ENCODE measurements at regions not wholly inside any gene's neighbourhood (a gene's known extent, or its start where the extent isn't known, plus 50 kb on each side); places are given as distances from the start of the nearest gene placed in this dataset.

GRCh38 chr11:127345819-127346459, 345.4 kb upstream of the KIRREL3 start:
- peak; percentile 31 for DNase-seq

DNA sequence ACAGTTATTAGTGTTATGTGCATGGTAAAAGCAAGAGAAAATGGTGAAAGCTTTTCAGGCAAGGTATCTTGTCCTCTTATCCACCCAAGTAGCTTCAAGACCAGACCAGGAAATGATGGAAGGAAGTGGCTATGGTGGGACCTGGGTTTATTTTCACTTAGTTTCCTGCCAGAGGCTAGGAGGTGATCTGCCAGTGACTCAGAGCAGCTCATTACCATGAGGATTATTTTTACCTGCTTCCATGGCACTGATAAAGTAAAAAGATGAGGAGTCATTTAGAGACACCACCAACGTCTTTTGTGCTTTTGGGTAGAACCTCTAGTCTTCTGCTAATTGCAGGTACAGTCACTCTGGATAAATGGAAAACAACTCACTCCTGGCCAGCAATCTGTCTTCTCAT, 339.9 kb upstream of the KIRREL3 start:
- DNase-seq, result no peak

- no peak for DNase-seq
Measured at GRCh38 chr11:127339376-127339775, 338.8 kb upstream of the KIRREL3 start.

- no peak for DNase-seq
Measured at GRCh38 chr11:127338380-127339259, 338.1 kb upstream of the KIRREL3 start.

- no peak for DNase-seq
Measured at GRCh38 chr11:127334466-127334865, 333.9 kb upstream of the KIRREL3 start.

GRCh38 chr11:127332896-127333295, 332.3 kb upstream of the KIRREL3 start:
- no peak for DNase-seq

DNA sequence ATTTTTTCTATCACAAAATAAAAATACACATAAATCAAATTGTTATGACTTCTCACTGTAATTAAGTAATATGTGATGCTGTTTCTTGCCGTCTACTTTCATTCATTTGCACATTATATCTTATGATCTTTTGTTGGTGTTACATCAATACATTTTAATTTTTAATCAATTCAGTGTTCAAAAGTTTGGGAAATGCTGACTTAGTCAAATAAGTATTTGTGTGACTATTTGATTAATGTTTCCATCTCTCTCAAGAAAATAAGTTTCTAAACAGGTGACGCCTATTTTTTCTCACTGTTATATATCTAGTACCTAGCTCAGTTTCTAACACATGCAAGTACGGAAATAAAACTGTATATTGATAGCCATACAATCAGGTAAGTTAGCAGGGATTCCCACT, 329.5 kb upstream of the KIRREL3 start:
- DNase-seq, result no peak

GRCh38 chr11:127308291-127308690, 307.7 kb upstream of the KIRREL3 start:
- no peak for DNase-seq

GRCh38 chr11:127307700-127308099, 307.1 kb upstream of the KIRREL3 start:
- no peak for DNase-seq

DNA sequence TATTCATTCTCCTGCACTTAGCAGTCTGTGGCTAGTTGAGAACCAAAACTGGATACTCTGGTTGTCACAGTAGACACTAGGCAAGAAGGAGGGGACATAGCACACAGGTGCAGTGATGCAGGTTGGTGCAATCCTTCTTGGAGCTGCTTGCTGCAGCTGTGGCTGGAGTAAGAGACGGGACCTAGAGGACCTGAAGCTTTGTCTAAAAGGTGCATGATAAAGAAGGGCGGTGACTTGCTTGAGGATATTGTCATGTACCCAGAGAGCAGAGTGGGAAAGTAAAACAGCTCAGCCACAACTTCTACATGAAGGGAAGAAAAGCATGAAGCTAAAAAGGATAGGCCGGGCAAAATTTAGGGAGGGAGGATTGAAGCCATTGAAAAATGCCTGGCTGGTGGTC, 304.1 kb upstream of the KIRREL3 start:
- DNase-seq, result no peak

DNA sequence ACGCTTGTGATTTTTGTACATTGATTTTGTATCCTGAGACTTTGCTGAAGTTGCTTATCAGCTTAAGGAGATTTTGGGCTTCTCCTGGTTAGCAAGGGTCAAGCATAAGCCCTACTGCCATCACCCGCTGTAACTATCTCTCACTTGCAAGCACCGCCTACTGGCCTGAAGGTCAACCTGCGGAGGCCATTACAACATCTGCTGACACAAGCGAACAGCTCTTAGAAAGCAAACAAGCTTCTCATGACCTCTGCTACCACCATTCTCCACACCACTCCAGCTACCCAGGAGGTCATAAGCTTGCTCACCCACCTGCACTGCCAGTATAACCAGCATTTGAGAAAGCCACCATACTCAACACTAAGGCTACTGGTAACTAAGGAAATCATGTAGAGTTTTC, 288.4 kb upstream of the KIRREL3 start:
- no peak for DNase-seq

DNA sequence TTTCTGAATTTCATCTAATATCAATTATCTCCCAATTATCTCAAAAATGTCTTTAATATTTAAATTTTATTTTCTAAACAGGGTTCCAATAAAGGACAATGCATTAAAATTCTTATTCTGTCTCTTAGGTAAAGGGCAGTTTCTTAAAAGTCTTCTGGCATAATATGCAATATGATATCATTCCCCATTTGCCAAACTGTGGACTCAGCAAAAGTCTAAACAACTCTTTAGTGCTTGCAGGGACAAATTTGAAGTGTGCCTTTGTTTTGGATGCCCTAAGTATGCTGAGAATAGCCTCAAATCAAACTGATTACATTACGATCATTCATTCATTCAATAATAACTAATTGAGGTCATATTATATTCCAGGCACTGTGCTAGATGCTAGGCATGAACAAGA, 281.0 kb upstream of the KIRREL3 start:
- DNase-seq, result no peak

DNA sequence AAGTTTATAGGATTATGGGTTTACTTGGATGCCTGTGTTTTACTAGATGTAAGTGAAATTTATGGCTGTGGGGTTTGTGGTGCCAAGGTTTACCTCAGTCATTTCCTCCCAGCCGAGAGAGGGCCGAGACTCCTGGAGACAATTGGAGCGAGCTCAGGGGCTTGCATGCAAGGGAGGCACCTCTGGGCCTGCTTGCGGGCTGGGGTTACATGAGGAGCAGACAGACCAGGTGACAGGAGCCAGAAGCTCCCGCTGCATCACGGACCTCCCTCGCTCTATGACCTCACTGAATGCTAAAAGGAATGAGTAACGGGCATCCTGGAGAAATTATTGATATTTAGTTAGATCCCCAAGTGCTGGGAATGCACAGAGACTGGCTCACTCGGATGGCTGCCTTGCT, 275.2 kb upstream of the KIRREL3 start:
- DNase-seq, result no peak

DNA sequence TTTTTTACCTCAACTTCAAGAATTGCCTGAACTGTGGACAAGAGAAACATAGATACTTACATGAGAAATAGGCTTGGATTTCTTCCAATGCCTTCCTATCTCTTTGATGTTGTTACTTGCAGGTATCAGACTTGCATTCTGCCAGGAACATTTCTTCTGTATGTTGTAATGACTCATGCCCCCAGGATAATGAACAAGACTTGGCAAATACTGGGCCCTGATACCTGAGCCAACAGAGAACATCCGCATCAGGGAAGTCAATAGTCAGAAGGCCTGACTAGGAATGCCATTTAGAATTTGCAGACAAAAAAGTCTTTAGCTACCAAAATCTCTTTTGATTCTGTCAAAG, 273.7 kb upstream of the KIRREL3 start:
- no peak for DNase-seq

DNA sequence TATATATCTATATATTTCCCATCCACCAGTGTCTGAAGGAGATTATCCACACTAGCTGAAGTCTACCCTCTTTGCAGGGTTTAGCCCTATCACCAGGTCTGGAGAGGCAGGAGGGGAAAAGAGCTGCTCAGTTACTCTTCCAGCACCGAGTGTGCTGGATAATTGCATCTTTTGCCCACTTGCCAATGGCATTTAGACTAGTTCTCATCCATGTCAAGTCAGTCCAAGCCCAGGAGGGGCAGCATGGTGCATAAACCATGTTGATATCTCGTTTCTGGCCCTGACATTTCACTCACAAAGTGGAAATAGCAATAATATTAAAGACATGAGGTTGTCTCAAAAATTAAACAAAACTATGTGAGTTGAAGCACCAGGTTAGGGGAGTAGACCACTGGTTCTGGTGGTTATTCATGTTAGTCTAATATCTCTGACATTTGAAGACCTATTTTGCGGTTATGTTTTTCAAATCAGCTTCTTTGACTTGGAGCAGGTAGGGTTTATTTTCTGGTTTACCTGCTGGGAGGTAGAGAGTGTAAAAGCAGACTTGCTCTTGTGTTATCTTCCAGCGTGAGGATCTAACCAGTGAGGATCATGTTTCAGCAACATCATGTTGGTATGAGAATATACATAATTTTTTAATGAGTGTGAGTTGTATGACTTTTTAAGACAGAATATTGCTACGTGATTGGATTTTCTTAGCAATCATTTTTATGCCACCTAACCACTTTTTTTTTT, 273.2 kb upstream of the KIRREL3 start:
- no peak for DNase-seq

DNA sequence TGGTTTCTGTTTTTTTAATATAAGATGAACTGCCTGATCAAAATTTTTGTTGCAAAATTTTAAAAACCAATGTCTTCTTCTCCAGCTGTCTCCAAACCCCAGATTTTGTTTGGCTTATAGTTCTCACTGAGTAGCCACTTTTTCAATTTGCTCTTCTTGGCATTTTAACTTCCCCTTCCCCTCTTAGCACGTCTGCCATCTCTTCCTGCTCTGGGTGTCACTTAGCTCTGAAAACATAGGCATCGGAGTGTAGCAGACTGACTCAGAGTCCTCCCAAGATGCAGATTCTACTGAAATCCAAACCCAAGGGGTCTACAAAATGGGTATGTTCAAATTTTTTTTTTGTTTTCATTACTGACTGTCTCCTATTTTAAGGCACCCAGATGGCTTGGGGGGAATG, 270.3 kb upstream of the KIRREL3 start:
- DNase-seq, result no peak

DNA sequence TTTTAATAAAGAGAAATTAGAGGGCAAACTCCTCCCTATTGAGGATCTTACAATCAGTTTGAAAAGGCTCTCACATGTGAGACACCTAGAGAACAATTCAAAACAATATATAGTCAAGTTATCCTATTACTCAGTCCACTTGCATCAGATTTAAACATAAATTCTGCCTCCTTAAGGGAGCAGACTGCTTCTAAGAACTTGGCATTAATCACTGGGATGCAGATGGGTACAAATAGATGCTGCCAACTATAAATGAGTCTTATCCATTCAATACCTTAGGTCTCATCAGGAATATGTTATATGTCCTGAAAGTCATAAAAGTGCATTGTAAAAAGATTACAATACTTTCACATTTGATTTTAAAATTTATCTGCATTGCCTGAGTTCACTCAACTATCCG, 269.3 kb upstream of the KIRREL3 start:
- no peak for DNase-seq

DNA sequence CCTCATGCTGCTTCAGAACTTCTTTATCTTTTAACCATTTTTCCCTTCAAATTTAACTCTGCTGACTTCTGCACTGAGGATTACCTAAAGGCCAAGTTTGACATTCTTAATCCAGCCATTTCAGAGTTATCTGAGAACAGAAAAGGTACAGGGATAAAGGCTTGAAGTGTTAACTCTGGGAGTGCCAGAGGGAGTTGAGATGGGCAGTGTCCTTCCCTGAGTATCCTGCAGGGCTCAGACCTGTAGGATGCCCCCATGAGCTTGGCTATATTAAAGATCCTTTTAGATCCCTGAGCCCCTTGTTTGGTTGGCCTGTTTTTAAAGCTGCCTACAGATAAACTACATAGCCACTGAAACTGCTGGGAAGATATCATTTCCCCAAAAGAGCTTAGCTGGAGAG, 268.4 kb upstream of the KIRREL3 start:
- DNase-seq, result no peak

GRCh38 chr11:127268521-127268920, 268.0 kb upstream of the KIRREL3 start:
- DNase-seq, result no peak

DNA sequence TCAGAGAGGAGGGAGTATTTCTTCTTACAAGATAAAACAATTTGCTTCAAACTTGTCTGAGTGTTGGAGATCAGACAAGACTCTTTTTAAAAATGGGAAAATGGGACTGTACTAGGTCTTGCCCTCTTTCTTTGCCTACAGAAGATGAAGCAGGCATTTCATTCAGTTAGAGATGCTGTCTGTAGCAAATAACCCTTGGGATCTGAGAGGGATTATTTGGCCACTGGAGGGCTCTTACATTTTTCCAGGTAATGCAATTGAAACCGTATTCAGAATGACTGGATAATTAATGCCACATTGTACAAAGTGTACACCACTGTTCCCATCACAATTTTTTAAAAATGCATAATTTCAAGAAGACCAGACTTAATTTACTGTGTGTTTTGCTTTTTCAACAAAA, 258.5 kb upstream of the KIRREL3 start:
- no peak for DNase-seq

GRCh38 chr11:127255209-127255608, 254.6 kb upstream of the KIRREL3 start:
- no peak for DNase-seq

DNA sequence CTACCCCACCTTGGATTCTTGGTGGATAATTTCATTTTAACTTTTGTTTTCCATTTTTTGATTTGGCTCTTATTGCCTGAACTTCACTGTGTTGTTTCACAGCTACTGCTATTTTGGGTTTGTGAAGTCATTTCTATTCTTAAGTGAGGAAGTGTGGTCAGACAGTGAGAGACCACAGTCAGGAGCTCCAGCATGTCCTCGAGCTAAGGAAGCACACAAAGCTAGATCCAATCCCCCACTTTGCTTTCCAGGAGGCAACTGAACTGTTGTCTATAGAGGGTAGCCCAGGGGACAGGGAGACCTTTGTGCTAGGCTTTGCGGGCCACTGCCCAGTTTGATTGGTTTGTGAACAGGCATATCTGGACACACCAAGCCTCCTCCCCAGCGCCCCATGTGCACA, 251.8 kb upstream of the KIRREL3 start:
- DNase-seq, result no peak

- DNase-seq, result no peak
Measured at GRCh38 chr11:127249576-127249975, 249.0 kb upstream of the KIRREL3 start.

DNA sequence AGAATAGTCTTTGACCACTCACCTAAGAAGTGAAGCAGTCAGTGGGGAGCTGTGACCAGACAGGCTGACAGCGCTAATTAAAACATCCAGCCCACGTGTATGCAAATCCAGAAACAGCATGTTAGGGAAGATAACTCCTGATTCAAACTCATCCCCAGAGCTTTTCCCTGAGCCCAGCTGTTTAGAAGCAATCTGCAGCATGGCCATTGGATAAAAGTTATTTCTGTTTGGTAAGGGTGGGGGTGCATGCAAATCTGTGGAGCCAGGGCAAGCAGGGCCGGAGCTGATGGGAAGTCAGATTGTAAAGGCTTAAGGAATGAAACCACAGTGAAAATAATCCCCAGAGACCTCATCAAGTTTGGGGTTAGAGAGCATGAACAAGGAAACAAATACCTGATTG, 247.9 kb upstream of the KIRREL3 start:
- DNase-seq, result no peak

Data from activated CD4-positive, alpha-beta T cell treated with anti-CD3 and anti-CD28 coated beads for 48 hours (primary cell).